ENCODE measurements at regions not wholly inside any gene's neighbourhood (a gene's known extent, or its start where the extent isn't known, plus 50 kb on each side); places are given as distances from the start of the nearest gene placed in this dataset.

GRCh38 chr3:174725303-174725702, 133.8 kb upstream of the NAALADL2 start:
- no peak for TF ChIP-seq POLR2A (IDR thresholded peaks at IDR 0.05; ENCODE audit: low read depth, low read length)
- no peak for TF ChIP-seq POLR2AphosphoS5 (IDR thresholded peaks at IDR 0.05; ENCODE audit: low read depth, low read length)
- TF ChIP-seq TAF1 (IDR thresholded peaks at IDR 0.05; ENCODE audit: borderline replicate concordance, low read depth, low read length) = no peak

Measured in GM12892 (cell line).